Activated naive CD4-positive, alpha-beta T cell treated with anti-CD3 and anti-CD28 coated beads, Interleukin-2, amount 50 U/mL, for 72 hours (primary cell): ENCODE measurements at regions not wholly inside any gene's neighbourhood (a gene's known extent, or its start where the extent isn't known, plus 50 kb on each side); places are given as distances from the start of the nearest gene placed in this dataset.

Experiments used
- ATAC-seq, 2 donors: fragments of 150-1000 bp; cut with Tn5 transposase; 2 replicates each; pipeline ENCODE4 v1.10.0; 2021; ENCODE audit warnings: mild to moderate bottlenecking in 2 of 2, moderate library complexity in 2 of 2
- DNase-seq, 2 donors: peaks; one replicate each; pipeline ENCODE4 v3.0.0; 2021 to 2022; ENCODE audit warnings: low spot score in 2 of 2
- H3K27ac Mint-ChIP-seq, 2 donors: one replicate each; pipeline ENCODE4 v1.8.0; 2022; ENCODE audit warnings: mild to moderate bottlenecking in 2 of 2, mixed read lengths in 2 of 2
- H3K36me3 Mint-ChIP-seq, 2 donors: one replicate each; pipeline ENCODE4 v1.8.0; 2022; ENCODE audit warnings: mixed read lengths in 2 of 2
- H3K9me3 Mint-ChIP-seq, 2 donors: one replicate each; pipeline ENCODE4 v1.8.0; 2022; ENCODE audit warnings: mixed read lengths in 2 of 2

GRCh38 chr21:15275615-15276235 lies 210.9 kb upstream of the NRIP1 start:
- no peak for DNase-seq
- Mint-ChIP-seq H3K27ac (no peak overlapping the region), H3K36me3 (no peaks in the 10 kb centered on the region), H3K9me3 (no peaks in the 10 kb centered on the region)
- no peak for ATAC-seq

- DNase-seq (no peak), ATAC-seq (no peak)
- no peak overlapping the region for H3K27ac Mint-ChIP-seq
- no peaks in the 10 kb centered on the region for H3K36me3 Mint-ChIP-seq
- H3K9me3 Mint-ChIP-seq: no peaks in the 10 kb centered on the region
These were observed 211.4 kb upstream of the NRIP1 start for GRCh38 chr21:15276243-15276642.

- DNase-seq: no peak
- no peak for ATAC-seq
- H3K36me3 Mint-ChIP-seq: no peaks in the 10 kb centered on the region
- H3K27ac Mint-ChIP-seq: no peak overlapping the region
- no peaks in the 10 kb centered on the region for H3K9me3 Mint-ChIP-seq
These were observed 212.7 kb upstream of the NRIP1 start for GRCh38 chr21:15277466-15277865.

- Mint-ChIP-seq H3K9me3 (no peaks in the 10 kb centered on the region), H3K36me3 (no peaks in the 10 kb centered on the region), H3K27ac (no peak overlapping the region)
- ATAC-seq (no peak), DNase-seq (no peak)
These were observed 213.5 kb upstream of the NRIP1 start for GRCh38 chr21:15278279-15278678.

- DNase-seq (no peak), ATAC-seq (no peak)
- no peaks in the 10 kb centered on the region for H3K9me3 Mint-ChIP-seq
- H3K27ac Mint-ChIP-seq: no peak overlapping the region
- H3K36me3 Mint-ChIP-seq: no peaks in the 10 kb centered on the region
These were observed 214.1 kb upstream of the NRIP1 start for GRCh38 chr21:15278851-15279250.

GRCh38 chr21:15279482-15279881 lies 214.7 kb upstream of the NRIP1 start:
- ATAC-seq (no peak), DNase-seq (no peak)
- Mint-ChIP-seq H3K9me3 (no peaks in the 10 kb centered on the region), H3K36me3 (no peaks in the 10 kb centered on the region), H3K27ac (no peak overlapping the region)

GRCh38 chr21:15281714-15282113 lies 216.9 kb upstream of the NRIP1 start:
- H3K9me3 Mint-ChIP-seq: no peaks in the 10 kb centered on the region
- ATAC-seq: no peak
- H3K27ac Mint-ChIP-seq: no peak overlapping the region
- no peaks in the 10 kb centered on the region for H3K36me3 Mint-ChIP-seq
- no peak for DNase-seq

GRCh38 chr21:15282665-15283064 lies 217.9 kb upstream of the NRIP1 start:
- ATAC-seq (no peak), DNase-seq (no peak)
- no peaks in the 10 kb centered on the region for H3K36me3 Mint-ChIP-seq
- H3K9me3 Mint-ChIP-seq: no peaks in the 10 kb centered on the region
- H3K27ac Mint-ChIP-seq: no peak overlapping the region

- H3K36me3 Mint-ChIP-seq: no peaks in the 10 kb centered on the region
- no peaks in the 10 kb centered on the region for H3K9me3 Mint-ChIP-seq
- no peak overlapping the region for H3K27ac Mint-ChIP-seq
- no peak for ATAC-seq
- no peak for DNase-seq
These were observed 218.3 kb upstream of the NRIP1 start for GRCh38 chr21:15283138-15283537.

- H3K27ac Mint-ChIP-seq: no peak overlapping the region
- DNase-seq (no peak), ATAC-seq (no peak)
- H3K36me3 Mint-ChIP-seq: no peaks in the 10 kb centered on the region
- H3K9me3 Mint-ChIP-seq: no peaks in the 10 kb centered on the region
These were observed 219.0 kb upstream of the NRIP1 start for GRCh38 chr21:15283789-15284188.

- Mint-ChIP-seq H3K9me3 (no peaks in the 10 kb centered on the region), H3K36me3 (no peaks in the 10 kb centered on the region), H3K27ac (no peak overlapping the region)
- DNase-seq (no peak), ATAC-seq (no peak)
These were observed 220.8 kb upstream of the NRIP1 start for GRCh38 chr21:15285556-15285955.

- Mint-ChIP-seq H3K27ac (no peak overlapping the region), H3K36me3 (no peaks in the 10 kb centered on the region), H3K9me3 (no peaks in the 10 kb centered on the region)
- ATAC-seq: no peak
- DNase-seq: no peak
These were observed 224.4 kb upstream of the NRIP1 start for GRCh38 chr21:15289246-15289645.

GRCh38 chr21:15289896-15290841 lies 225.4 kb upstream of the NRIP1 start:
- DNase-seq (no peak), ATAC-seq (no peak)
- Mint-ChIP-seq H3K9me3 (no peaks in the 10 kb centered on the region), H3K36me3 (no peaks in the 10 kb centered on the region), H3K27ac (no peak overlapping the region)

GRCh38 chr21:15291621-15292266 lies 226.9 kb upstream of the NRIP1 start:
- DNase-seq (no peak), ATAC-seq (no peak)
- Mint-ChIP-seq H3K36me3 (no peaks in the 10 kb centered on the region), H3K9me3 (no peaks in the 10 kb centered on the region), H3K27ac (no peak overlapping the region)

GRCh38 chr21:15293240-15293639 lies 228.4 kb upstream of the NRIP1 start:
- no peak for ATAC-seq
- H3K9me3 Mint-ChIP-seq: no peaks in the 10 kb centered on the region
- no peak overlapping the region for H3K27ac Mint-ChIP-seq
- no peak for DNase-seq
- H3K36me3 Mint-ChIP-seq: no peaks in the 10 kb centered on the region

GRCh38 chr21:15295875-15296274 lies 231.1 kb upstream of the NRIP1 start:
- no peaks in the 10 kb centered on the region for H3K9me3 Mint-ChIP-seq
- H3K36me3 Mint-ChIP-seq: peaks cover 0 to under 1% of the 10 kb centered on the region in 2 donors
- ATAC-seq (no peak), DNase-seq (no peak)
- no peak overlapping the region for H3K27ac Mint-ChIP-seq

- Mint-ChIP-seq H3K9me3 (peaks cover 4 to 12% of the 10 kb centered on the region in 2 donors), H3K36me3 (peaks cover 9 to 12% of the 10 kb centered on the region in 2 donors), H3K27ac (no peak overlapping the region)
- no peak for ATAC-seq
- no peak for DNase-seq
These were observed 233.0 kb upstream of the NRIP1 start for GRCh38 chr21:15297824-15298223.
